Esophagus squamous epithelium (tissue), 4 donors: ENCODE measurements at regions not wholly inside any gene's neighbourhood (a gene's known extent, or its start where the extent isn't known, plus 50 kb on each side); places are given as distances from the start of the nearest gene placed in this dataset.

ENCODE experiments used
- POLR2A ChIP-seq, 4 donors: fragments of 450-650 bp; IDR thresholded peaks; one replicate each; pipeline ENCODE4 v1.6.1; 2017; ENCODE audit warnings: antibody characterized with exemption in 4 of 4, mild to moderate bottlenecking in 4 of 4, moderate library complexity in 3 of 4
- TF ChIP-seq, protein P1 (sequence below), 6 experiments: fragments of 450-650 bp in 4 of 6; fragments of 200-600 bp in 2 of 6; sonication (generic) in 2 of 6; IDR thresholded peaks; one replicate each; pipeline ENCODE4 v1.5.1; 2016 to 2019; ENCODE audit warnings: antibody characterized with exemption in 6 of 6, mild to moderate bottlenecking in 4 of 6, moderate library complexity in 4 of 6

DNA sequence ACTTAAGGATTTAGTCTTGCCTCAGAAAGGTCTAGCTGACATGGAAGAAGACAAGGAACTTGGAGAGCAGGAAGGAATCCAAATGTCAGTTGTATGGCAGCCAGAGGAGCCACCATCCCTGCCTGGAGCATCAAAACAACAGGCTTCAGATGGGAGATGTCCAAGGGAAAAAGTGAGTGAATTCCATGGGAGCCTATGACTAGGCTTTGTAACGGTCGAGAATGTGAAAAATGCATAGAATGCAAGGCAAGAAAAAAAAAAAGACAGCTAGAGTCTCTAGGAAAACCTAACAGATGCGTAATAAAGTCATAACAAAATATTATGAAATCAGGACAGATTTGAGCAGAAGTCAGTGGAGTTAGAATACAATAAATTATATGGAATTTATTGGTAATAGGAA, 183.7 kb upstream of the LSM14A start:
- TF ChIP-seq, protein P1, sequence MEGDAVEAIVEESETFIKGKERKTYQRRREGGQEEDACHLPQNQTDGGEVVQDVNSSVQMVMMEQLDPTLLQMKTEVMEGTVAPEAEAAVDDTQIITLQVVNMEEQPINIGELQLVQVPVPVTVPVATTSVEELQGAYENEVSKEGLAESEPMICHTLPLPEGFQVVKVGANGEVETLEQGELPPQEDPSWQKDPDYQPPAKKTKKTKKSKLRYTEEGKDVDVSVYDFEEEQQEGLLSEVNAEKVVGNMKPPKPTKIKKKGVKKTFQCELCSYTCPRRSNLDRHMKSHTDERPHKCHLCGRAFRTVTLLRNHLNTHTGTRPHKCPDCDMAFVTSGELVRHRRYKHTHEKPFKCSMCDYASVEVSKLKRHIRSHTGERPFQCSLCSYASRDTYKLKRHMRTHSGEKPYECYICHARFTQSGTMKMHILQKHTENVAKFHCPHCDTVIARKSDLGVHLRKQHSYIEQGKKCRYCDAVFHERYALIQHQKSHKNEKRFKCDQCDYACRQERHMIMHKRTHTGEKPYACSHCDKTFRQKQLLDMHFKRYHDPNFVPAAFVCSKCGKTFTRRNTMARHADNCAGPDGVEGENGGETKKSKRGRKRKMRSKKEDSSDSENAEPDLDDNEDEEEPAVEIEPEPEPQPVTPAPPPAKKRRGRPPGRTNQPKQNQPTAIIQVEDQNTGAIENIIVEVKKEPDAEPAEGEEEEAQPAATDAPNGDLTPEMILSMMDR (IDR thresholded peaks at IDR 0.05) = no peak
- TF ChIP-seq POLR2A (IDR thresholded peaks at IDR 0.05) = no peak
